CD1c-positive myeloid dendritic cell (primary cell): ENCODE measurements at regions not wholly inside any gene's neighbourhood (a gene's known extent, or its start where the extent isn't known, plus 50 kb on each side); places are given as distances from the start of the nearest gene placed in this dataset.

ENCODE experiments used
- DNase-seq: peaks from one replicate; pipeline ENCODE4 v3.0.0-alpha.2; 2016; ENCODE audit errors: extremely low spot score

DNA sequence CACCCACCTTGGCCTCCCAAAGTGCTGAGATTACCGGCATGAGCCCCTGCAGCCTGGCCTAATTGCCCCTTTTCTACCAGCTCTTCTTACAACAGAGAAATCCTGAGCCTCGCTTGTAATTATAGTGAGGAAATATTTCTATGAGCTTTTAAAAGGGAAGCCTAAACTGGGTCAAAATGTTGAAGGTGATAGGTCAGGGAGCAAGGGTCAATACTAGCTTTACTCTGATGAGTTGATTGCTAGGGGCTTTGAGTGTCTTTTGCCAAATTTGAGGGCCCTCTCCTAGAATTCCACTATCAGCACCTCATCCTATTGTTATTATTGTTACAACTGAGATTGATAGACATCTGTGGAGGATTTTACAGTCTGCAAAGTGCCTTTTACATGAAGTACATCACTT lies 62.4 kb upstream of the PIAS1 start:
- DNase-seq: no peak

DNA sequence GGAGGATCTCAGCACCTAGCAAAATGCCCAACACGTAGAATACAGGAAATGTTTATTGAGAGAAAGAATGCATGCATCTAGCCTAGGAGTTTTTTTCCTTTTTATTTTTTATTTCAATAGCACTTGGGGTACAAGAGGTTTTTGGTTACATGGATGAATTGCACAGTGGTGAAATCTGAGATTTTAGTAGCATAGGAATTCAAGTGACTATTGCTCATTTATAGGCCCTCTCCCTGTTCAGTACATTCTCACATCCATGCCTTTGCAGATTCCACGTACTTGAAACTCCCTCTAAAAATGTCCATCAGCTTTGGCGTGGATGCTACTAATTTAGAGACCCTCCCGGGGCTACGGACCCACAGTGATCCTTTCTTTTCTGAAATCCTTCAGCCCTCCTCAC lies 61.7 kb upstream of the PIAS1 start:
- no peak for DNase-seq

DNA sequence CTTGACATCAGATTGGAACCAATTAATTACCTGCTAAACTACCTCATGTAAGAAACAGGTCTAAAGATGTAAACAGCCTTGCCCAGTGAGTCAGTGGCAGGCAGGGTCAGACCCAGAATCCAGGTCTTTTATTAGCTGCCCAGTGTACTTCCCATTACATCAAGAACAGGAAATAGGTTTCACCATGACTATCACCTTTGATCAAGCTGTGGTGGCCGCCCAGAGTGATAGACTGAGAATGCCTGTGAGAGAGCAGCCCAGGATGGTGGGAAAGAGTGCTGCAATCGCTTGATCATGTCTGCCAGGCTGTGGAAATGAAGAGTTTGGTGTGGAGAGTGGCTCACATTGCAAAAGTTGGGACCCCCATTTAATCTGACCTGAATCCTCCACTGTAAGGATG lies 61.3 kb upstream of the PIAS1 start:
- DNase-seq: no peak

DNA sequence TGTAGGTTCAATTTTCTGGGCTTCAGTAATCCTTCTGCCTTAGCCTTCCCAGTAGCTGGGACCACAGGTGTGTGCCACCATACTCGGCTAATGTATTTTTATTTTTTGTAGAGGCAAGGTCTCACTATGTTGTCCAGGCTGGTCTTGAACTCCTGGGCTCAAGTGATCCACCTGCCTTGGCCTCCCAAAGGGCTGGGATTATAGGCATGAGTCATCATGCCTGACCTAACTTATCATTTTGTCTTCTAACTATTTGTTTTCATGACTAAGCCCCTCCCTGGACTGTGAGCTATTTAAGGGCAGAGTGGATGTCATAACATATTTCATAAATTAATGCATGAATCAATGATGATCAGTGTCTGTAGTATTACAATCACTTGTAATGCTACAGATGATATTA lies 56.1 kb upstream of the PIAS1 start:
- no peak for DNase-seq

DNA sequence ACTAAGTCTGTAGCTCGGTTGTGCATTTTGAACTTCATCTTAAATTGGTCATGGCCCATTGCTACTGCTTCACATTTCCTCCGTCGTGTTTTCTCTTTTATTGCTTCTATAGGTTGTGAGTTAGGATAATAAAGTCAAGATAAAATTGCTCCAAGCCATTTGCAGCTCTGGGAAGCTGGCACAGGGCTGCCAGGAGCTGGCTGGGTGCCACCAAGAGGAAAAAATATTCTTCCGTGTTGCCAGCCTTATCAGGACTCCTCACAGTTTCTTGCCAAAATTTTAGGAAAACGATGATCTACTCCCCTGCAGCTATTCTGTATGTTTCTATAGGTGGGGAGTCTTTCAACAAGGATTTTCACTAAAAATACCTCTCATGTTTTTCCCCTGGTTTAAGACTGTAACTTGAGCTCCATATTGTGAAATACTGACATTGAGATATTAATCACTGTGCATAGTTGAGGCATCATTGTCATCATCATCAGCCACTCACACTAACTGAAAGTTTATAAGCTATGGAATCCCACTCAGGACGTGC lies 55.4 kb upstream of the PIAS1 start:
- no peak for DNase-seq

DNA sequence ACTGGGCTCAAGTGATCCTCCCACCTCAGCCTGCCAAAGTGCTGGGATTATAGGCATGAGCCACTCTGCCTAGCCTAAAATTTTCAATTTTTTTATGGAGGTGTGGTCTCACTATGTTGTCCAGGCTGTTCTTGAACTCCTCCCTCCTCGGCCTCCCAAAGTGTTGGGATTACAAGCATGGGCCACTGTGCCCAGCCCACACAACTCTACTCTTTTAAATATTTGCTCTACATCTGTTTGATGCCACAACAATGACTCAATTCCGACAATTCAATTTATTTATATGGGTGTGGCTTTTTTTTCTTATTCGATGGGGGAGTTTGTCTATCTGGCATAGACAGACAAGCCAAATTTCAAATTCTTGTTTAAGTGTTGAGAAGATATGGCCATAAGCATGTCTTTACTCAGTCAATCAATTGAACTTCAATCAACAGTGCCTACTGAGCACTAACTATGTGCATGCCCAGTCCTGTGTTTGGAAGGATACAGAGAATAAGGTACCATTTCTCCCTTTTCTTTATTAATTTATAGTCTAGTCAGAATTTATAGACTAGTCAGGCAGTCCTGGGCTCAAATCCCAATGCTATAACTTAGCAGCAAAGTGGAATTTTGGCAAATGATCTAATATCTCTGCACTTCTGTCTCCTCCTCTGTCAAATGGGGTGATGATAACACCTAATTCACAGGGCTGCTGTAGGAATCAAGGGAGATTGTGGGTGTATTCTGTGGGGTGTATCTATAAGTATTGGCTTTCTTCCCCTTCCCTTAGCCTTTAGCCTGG lies 54.6 kb upstream of the PIAS1 start:
- DNase-seq: no peak

DNA sequence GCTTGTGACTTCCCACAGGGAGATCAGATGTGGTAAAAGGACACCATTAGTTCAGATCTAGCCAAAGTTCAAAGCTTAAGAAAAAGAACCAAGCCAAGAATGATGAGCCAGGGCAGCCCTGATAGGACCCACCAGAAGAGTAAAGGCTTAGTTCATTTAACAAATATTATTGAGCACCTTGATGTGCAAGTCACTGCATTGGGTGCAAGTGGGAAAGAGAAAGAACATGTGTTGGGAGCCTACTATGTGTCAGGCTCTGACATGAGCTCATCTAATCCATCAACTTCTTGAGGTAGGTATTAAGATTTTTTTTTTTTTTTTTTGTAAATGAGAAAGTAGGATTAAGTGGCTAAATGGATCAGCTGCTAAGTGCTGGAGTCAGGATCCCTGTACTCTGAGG lies 53.4 kb upstream of the PIAS1 start:
- DNase-seq: no peak

DNA sequence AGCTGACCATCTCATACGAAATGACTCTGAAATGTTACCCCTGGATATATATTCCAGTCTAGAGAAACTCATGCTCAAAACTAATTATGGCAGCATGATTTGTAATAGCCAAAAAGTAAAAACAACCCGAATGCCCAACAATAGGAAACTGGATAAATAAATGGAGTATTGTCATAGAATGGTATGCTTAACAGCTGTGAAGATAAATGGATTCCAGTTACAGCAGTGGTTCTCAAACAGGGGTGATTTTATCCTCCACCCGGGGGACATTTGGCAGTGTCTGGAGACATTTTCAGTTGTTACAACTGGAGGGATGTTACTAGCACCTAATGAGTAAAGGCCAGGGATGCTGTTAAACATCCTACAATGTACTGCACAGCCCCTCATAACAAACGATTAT lies 52.3 kb upstream of the PIAS1 start:
- DNase-seq: no peak

DNA sequence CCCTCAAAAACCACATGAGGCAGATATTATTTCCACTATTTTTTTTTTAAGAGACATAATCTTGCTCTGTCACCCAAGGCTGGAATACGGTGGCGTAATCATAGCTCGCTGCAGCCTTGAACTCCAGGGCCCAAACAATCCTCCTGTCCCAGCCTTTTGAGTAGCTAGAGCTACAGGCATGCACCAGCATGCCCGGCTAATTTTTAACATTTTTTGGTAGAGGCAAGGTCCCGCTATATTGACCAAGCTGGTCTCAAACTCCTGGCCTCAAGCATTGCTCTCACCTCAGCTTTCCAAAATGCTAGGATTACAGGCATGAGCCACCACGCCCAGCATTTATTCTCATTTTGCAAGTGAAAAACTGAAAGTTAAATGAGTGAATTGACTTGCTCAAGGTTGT lies 50.8 kb upstream of the PIAS1 start:
- DNase-seq: no peak
